Activated CD4-positive, alpha-beta memory T cell treated with anti-CD3 and anti-CD28 coated beads for 36 hours (primary cell): ENCODE measurements at regions not wholly inside any gene's neighbourhood (a gene's known extent, or its start where the extent isn't known, plus 50 kb on each side); places are given as distances from the start of the nearest gene placed in this dataset.

Source experiments
- CTCF ChIA-PET: fragments of 350-600 bp; sonication (Branson Sonifier 250); formaldehyde crosslinking; loops from one replicate; lab custom pipeline; 2021; ENCODE audit warnings: antibody characterized with exemption, inconsistent platforms; lab: Charles Lee
- POLR2A ChIA-PET: fragments of 350-600 bp; sonication (Branson Sonifier 250); formaldehyde crosslinking; loops from one replicate; lab custom pipeline; 2021; ENCODE audit warnings: antibody characterized with exemption; lab: Charles Lee
- DNase-seq: peaks from one replicate; pipeline ENCODE4 v3.0.0-alpha.2; 2020
- H3K27ac Mint-ChIP-seq: one replicate; pipeline ENCODE4 v1.8.0; 2021; ENCODE audit warnings: mixed read lengths
- H3K27me3 Mint-ChIP-seq: one replicate; pipeline ENCODE4 v1.8.0; 2021; ENCODE audit warnings: mixed read lengths
- H3K36me3 Mint-ChIP-seq: one replicate; pipeline ENCODE4 v1.8.0; 2021; ENCODE audit warnings: mixed read lengths
- H3K4me1 Mint-ChIP-seq: one replicate; pipeline ENCODE4 v1.8.0; 2021; ENCODE audit warnings: low read depth, mixed read lengths
- H3K4me3 Mint-ChIP-seq: one replicate; pipeline ENCODE4 v1.8.0; 2021; ENCODE audit warnings: mild to moderate bottlenecking, mixed read lengths
- H3K9me3 Mint-ChIP-seq: one replicate; pipeline ENCODE4 v1.8.0; 2021; ENCODE audit warnings: mixed read lengths
- intact Hi-C: fragments of 100-400 bp; cut with micrococcal nuclease; formaldehyde crosslinking; loops from one replicate; pipeline ENCODE4 v1.15.1; 2023

GRCh38 chr4:144799486-144799885, 153.5 kb downstream of the HHIP start:
- POLR2A ChIA-PET: no interaction called here
- no peaks in the 10 kb centered on the region for H3K4me1 Mint-ChIP-seq
- peaks cover 22% of the 10 kb centered on the region for H3K9me3 Mint-ChIP-seq
- no peaks in the 10 kb centered on the region for H3K36me3 Mint-ChIP-seq
- CTCF ChIA-PET: no interaction called here
- intact Hi-C loops: no loop called here
- DNase-seq: no peak
- H3K4me3 Mint-ChIP-seq: no peak overlapping the region
- no peak overlapping the region for H3K27ac Mint-ChIP-seq
- H3K27me3 Mint-ChIP-seq: no peaks in the 10 kb centered on the region

GRCh38 chr4:144801731-144802130, 155.8 kb downstream of the HHIP start:
- no peak overlapping the region for H3K27ac Mint-ChIP-seq
- ChIA-PET CTCF (no interaction called here), POLR2A (no interaction called here)
- no peak for DNase-seq
- no peaks in the 10 kb centered on the region for H3K4me1 Mint-ChIP-seq
- peaks cover 16% of the 10 kb centered on the region for H3K9me3 Mint-ChIP-seq
- intact Hi-C loops: no loop called here
- no peaks in the 10 kb centered on the region for H3K36me3 Mint-ChIP-seq
- H3K4me3 Mint-ChIP-seq: no peak overlapping the region
- H3K27me3 Mint-ChIP-seq: no peaks in the 10 kb centered on the region

- CTCF ChIA-PET: no interaction called here
- no peaks in the 10 kb centered on the region for H3K4me1 Mint-ChIP-seq
- H3K4me3 Mint-ChIP-seq: no peak overlapping the region
- DNase-seq: no peak
- H3K36me3 Mint-ChIP-seq: no peaks in the 10 kb centered on the region
- POLR2A ChIA-PET: no interaction called here
- peaks cover 28% of the 10 kb centered on the region for H3K9me3 Mint-ChIP-seq
- intact Hi-C loops: no loop called here
- no peak overlapping the region for H3K27ac Mint-ChIP-seq
- H3K27me3 Mint-ChIP-seq: no peaks in the 10 kb centered on the region
These were observed 162.1 kb downstream of the HHIP start for GRCh38 chr4:144808034-144808433.

GRCh38 chr4:144809056-144809640, 163.2 kb downstream of the HHIP start:
- ChIA-PET POLR2A (no interaction called here), CTCF (no interaction called here)
- peaks cover 30% of the 10 kb centered on the region for H3K9me3 Mint-ChIP-seq
- DNase-seq: no peak
- H3K4me1 Mint-ChIP-seq: no peaks in the 10 kb centered on the region
- intact Hi-C loops: no loop called here
- no peak overlapping the region for H3K27ac Mint-ChIP-seq
- no peak overlapping the region for H3K4me3 Mint-ChIP-seq
- no peaks in the 10 kb centered on the region for H3K36me3 Mint-ChIP-seq
- no peaks in the 10 kb centered on the region for H3K27me3 Mint-ChIP-seq

- POLR2A ChIA-PET: interaction anchor here (0.6 kb wide), 1 partner anchor 663 kb away, joined by 3 read pairs; no protein-coding TSS in a partner anchor
- Mint-ChIP-seq H3K4me3 (no peak overlapping the region), H3K36me3 (no peaks in the 10 kb centered on the region), H3K9me3 (peaks cover 9% of the 10 kb centered on the region), H3K4me1 (no peaks in the 10 kb centered on the region), H3K27me3 (no peaks in the 10 kb centered on the region), H3K27ac (no peak overlapping the region)
- CTCF ChIA-PET: no interaction called here
- DNase-seq: no peak
- intact Hi-C loops: no loop called here
These were observed 170.7 kb downstream of the HHIP start for GRCh38 chr4:144816668-144817067.

- no peak for DNase-seq
- H3K27me3 Mint-ChIP-seq: no peaks in the 10 kb centered on the region
- H3K27ac Mint-ChIP-seq: no peak overlapping the region
- ChIA-PET POLR2A (interaction anchor here (0.6 kb wide), 1 partner anchor 664 kb away, joined by 3 read pairs; no protein-coding TSS in a partner anchor), CTCF (no interaction called here)
- no peaks in the 10 kb centered on the region for H3K4me1 Mint-ChIP-seq
- no peaks in the 10 kb centered on the region for H3K36me3 Mint-ChIP-seq
- intact Hi-C loops: no loop called here
- peaks cover 7% of the 10 kb centered on the region for H3K9me3 Mint-ChIP-seq
- no peak overlapping the region for H3K4me3 Mint-ChIP-seq
These were observed 171.1 kb downstream of the HHIP start for GRCh38 chr4:144817081-144817480.

GRCh38 chr4:144818136-144818535, 172.2 kb downstream of the HHIP start:
- peaks cover under 1% of the 10 kb centered on the region for H3K9me3 Mint-ChIP-seq
- no peaks in the 10 kb centered on the region for H3K27me3 Mint-ChIP-seq
- H3K27ac Mint-ChIP-seq: no peak overlapping the region
- H3K4me1 Mint-ChIP-seq: no peaks in the 10 kb centered on the region
- intact Hi-C loops: no loop called here
- H3K36me3 Mint-ChIP-seq: no peaks in the 10 kb centered on the region
- DNase-seq: no peak
- POLR2A ChIA-PET: no interaction called here
- no peak overlapping the region for H3K4me3 Mint-ChIP-seq
- CTCF ChIA-PET: no interaction called here

- no peak overlapping the region for H3K4me3 Mint-ChIP-seq
These were observed 173.6 kb downstream of the HHIP start for GRCh38 chr4:144819591-144819990.

GRCh38 chr4:144820011-144820727, 174.2 kb downstream of the HHIP start:
- Mint-ChIP-seq H3K4me1 (no peaks in the 10 kb centered on the region), H3K36me3 (no peaks in the 10 kb centered on the region), H3K4me3 (no peak overlapping the region), H3K27me3 (no peaks in the 10 kb centered on the region), H3K27ac (no peak overlapping the region), H3K9me3 (peaks cover 2% of the 10 kb centered on the region)
- intact Hi-C loops: no loop called here
- ChIA-PET CTCF (no interaction called here), POLR2A (no interaction called here)
- no peak for DNase-seq

More at GRCh38 chr4:144819591-144819990, 173.6 kb downstream of the HHIP start:
- peaks cover 2% of the 10 kb centered on the region for H3K9me3 Mint-ChIP-seq
- POLR2A ChIA-PET: no interaction called here
- no peaks in the 10 kb centered on the region for H3K4me1 Mint-ChIP-seq
- no peaks in the 10 kb centered on the region for H3K27me3 Mint-ChIP-seq
- no peak overlapping the region for H3K27ac Mint-ChIP-seq
- intact Hi-C loops: no loop called here
- no peak for DNase-seq
- H3K36me3 Mint-ChIP-seq: no peaks in the 10 kb centered on the region
- CTCF ChIA-PET: no interaction called here

GRCh38 chr4:144820728-144821085, 174.8 kb downstream of the HHIP start:
- POLR2A ChIA-PET: no interaction called here

GRCh38 chr4:144831971-144832370, 186.0 kb downstream of the HHIP start:
- H3K4me1 Mint-ChIP-seq: no peaks in the 10 kb centered on the region
- no peak for DNase-seq
- intact Hi-C loops: no loop called here
- no peaks in the 10 kb centered on the region for H3K27me3 Mint-ChIP-seq
- no peaks in the 10 kb centered on the region for H3K9me3 Mint-ChIP-seq
- ChIA-PET POLR2A (no interaction called here), CTCF (no interaction called here)
- H3K36me3 Mint-ChIP-seq: no peaks in the 10 kb centered on the region
- no peak overlapping the region for H3K27ac Mint-ChIP-seq
- H3K4me3 Mint-ChIP-seq: no peak overlapping the region

More at GRCh38 chr4:144820728-144821085, 174.8 kb downstream of the HHIP start:
- no peaks in the 10 kb centered on the region for H3K36me3 Mint-ChIP-seq
- CTCF ChIA-PET: no interaction called here
- H3K4me3 Mint-ChIP-seq: no peak overlapping the region
- H3K9me3 Mint-ChIP-seq: peaks cover 2% of the 10 kb centered on the region
- H3K27ac Mint-ChIP-seq: no peak overlapping the region
- H3K4me1 Mint-ChIP-seq: no peaks in the 10 kb centered on the region
- no peaks in the 10 kb centered on the region for H3K27me3 Mint-ChIP-seq
- DNase-seq: no peak
- intact Hi-C loops: no loop called here

- intact Hi-C loops: no loop called here
- Mint-ChIP-seq H3K27ac (no peak overlapping the region), H3K27me3 (no peaks in the 10 kb centered on the region), H3K4me3 (no peak overlapping the region), H3K9me3 (peaks cover 17% of the 10 kb centered on the region), H3K36me3 (no peaks in the 10 kb centered on the region), H3K4me1 (no peaks in the 10 kb centered on the region)
- ChIA-PET CTCF (no interaction called here), POLR2A (no interaction called here)
- no peak for DNase-seq
These were observed 199.5 kb downstream of the HHIP start for GRCh38 chr4:144845411-144845810.

- POLR2A ChIA-PET: no interaction called here
- no peak overlapping the region for H3K27ac Mint-ChIP-seq
- no peaks in the 10 kb centered on the region for H3K27me3 Mint-ChIP-seq
- peaks cover 10% of the 10 kb centered on the region for H3K9me3 Mint-ChIP-seq
- intact Hi-C loops: no loop called here
- no peak overlapping the region for H3K4me3 Mint-ChIP-seq
- H3K4me1 Mint-ChIP-seq: no peaks in the 10 kb centered on the region
- CTCF ChIA-PET: no interaction called here
- no peaks in the 10 kb centered on the region for H3K36me3 Mint-ChIP-seq
- no peak for DNase-seq
These were observed 206.0 kb downstream of the HHIP start for GRCh38 chr4:144851948-144852347.
